ENCODE measurements at regions not wholly inside any gene's neighbourhood (a gene's known extent, or its start where the extent isn't known, plus 50 kb on each side); places are given as distances from the start of the nearest gene placed in this dataset.

GRCh38 chr5:123718238-123718637 lies 206.3 kb downstream of the CSNK1G3 start:
- no peak for TF ChIP-seq EZH2 (IDR thresholded peaks at IDR 0.05)
- TF ChIP-seq POLR2AphosphoS5 (IDR thresholded peaks at IDR 0.05; ENCODE audit: borderline replicate concordance, low read depth, low read length) = no peak
